CD4-positive, alpha-beta T cell treated with Interleukin-10 for 1 hour (primary cell): ENCODE measurements at regions not wholly inside any gene's neighbourhood (a gene's known extent, or its start where the extent isn't known, plus 50 kb on each side); places are given as distances from the start of the nearest gene placed in this dataset.

ENCODE experiments used
- DNase-seq: peaks from one replicate; pipeline ENCODE4 v3.0.0-alpha.2; 2020

- no peak for DNase-seq
These were observed 223.2 kb upstream of the FOXF1 start for GRCh38 chr16:86286991-86287663.

DNA sequence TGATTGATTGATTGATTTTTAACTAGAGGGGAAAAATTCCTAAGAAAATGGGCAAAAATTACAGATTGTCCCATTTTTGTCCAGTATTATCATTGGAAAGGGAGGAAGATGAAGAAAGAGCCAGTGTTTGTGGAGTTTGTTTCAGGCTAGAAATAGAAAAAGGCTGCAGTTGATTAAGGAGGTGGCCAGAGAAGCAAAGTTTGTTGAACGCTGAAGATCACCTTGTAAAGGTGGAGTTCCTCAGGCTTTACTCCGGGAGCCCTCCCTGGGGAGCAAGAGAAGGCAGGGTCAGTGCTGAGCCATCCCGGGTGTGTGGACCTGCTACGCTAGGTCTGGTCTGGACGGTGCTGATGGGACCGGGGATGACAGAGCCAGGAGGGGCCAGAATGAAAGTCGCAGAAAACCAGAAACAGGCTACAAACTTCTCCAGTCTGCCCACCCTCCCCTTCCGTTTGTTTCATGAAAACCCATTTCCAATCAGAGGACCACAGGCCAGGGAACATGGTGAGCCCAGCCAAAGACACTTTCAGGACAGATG, 222.6 kb upstream of the FOXF1 start:
- DNase-seq = no peak

DNA sequence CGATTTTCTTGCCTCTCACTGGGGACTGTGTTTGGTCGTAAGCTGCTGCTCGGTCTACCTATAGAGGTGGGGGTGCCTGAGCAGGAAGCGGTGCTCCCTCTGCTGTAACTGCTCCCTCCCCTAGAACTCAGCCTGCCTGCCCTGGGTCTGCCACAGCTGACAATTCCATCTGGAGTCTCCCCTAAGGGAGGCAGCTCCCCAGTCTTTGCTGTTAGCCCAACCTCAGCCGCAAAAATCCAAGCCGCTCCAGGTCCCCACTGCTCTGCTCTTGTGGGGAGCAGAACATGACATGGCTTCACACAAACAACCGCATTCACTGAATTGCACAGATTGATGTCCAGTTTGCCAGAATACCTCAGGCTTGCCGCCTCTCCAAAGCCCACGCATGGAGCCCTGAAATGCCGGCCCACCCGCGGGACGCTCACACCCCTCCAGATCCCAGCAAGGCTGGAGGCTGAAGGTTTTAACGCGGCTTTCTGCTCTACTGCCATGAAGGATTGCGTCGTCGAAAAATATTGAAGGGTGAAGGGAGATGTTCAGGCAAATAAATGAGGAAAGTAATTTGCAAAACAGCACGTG, 221.5 kb upstream of the FOXF1 start:
- no peak for DNase-seq

- no peak for DNase-seq
These were observed 221.0 kb upstream of the FOXF1 start for GRCh38 chr16:86289304-86289703.

- DNase-seq = no peak
These were observed 220.4 kb upstream of the FOXF1 start for GRCh38 chr16:86289907-86290306.

DNA sequence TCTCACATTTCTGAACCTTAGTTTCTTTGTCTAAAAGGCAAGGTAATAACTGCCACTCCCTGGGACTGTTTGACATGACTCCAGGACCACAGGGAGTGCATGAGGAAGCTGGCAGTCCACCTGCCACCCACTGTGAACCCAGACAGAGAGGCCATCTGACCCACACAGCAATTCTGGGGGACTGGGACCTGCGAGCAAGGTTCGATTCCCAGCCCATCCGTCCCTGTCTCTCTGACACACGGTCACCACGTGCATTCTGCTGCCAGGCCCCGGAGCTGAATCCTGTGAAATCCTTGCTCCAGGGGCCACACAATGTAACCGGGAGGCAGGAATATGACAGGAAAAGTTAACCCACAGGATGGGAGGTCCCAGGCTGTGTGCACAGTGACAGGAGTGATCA, 218.8 kb upstream of the FOXF1 start:
- no peak for DNase-seq

GRCh38 chr16:86292171-86292775, 218.1 kb upstream of the FOXF1 start:
- no peak for DNase-seq

- no peak for DNase-seq
These were observed 217.4 kb upstream of the FOXF1 start for GRCh38 chr16:86292942-86293341.

- no peak for DNase-seq
These were observed 216.4 kb upstream of the FOXF1 start for GRCh38 chr16:86293906-86294305.

DNA sequence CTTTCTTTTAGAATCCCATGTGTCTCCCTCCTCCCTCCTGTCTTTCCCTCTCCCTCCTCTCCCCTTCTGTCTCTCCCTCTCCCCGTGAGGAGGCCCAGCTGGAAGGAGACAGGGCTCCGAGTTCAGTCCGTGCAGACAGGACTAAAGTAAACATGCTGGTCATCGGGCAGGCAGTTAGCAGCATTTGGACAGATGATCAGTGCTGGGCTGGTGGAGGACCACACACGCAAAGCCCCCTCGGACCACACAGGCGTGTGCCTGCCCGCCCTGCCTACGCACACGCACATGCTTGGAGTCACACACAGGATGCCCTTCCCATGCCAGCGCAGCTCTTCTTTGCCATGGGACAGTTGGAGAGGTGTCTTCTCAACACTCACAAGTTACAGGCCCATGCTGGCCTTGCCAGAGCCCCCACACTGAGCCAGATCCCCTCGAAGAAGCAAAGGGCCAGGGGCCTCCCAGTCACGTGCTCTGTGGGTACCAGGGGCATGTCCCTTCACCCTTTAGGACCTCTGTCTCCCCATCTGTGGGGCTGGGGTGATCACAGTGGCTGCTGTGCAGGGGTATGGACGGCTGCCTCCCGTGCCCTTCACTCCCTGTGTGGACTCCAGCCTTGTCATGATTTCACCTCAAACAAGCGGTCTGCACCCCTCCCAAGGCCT, 215.7 kb upstream of the FOXF1 start:
- no peak for DNase-seq

- DNase-seq = no peak
These were observed 214.1 kb upstream of the FOXF1 start for GRCh38 chr16:86296256-86296655.

- no peak for DNase-seq
These were observed 212.9 kb upstream of the FOXF1 start for GRCh38 chr16:86297391-86297790.

- no peak for DNase-seq
These were observed 212.2 kb upstream of the FOXF1 start for GRCh38 chr16:86297866-86298757.

DNA sequence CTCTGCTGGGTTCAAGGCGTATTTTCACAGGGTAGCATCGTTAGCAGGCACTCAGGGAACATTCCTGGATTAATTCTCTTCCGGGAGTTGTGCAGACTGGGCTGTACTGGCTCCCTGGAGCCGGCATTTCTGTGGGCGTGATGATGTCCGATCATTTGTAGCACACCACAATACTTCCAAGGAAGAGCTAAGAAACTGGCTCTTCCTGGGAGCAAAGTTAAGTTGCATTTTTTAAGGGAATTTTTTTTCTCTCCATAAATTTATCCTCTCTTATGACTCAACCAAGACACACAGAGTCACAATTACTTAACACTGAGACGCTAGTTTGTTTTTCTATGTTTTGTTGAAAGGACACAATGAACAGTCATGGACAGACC, 211.6 kb upstream of the FOXF1 start:
- DNase-seq = no peak

DNA sequence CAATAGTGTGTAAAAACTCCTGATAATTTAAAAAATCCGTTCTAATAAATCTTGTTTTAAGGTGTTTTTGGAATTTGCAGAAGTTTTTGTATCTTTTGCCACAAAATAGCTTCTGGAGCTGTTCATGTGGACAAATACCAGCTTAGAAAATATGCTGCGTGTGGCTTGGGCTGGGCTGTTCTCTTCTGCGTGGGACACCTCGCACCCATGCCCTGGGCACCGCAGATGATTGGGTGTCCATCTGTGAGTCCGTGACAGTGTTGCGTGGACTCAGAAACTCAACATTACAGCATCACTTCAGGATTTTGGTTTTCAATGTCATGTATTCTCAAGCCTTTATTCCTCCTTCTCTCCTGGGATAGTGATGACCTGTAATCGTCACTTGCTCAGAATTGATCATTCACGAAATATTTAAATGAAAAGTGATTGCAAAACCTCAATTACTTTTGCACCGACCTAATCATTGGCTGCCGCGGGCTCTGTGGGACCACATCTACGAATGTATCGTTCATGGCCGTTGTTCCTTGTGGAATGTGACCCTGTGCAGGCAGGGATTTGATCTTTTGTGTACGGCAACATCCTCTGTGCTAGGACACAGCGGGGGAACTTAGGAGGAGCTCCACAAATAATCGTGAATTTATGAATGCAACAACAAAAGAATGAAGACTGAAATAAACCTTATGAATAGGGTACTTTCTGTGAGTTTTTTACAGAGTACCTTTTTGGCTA, 210.3 kb upstream of the FOXF1 start:
- no peak for DNase-seq

GRCh38 chr16:86300746-86301481, 209.4 kb upstream of the FOXF1 start:
- DNase-seq = no peak

DNA sequence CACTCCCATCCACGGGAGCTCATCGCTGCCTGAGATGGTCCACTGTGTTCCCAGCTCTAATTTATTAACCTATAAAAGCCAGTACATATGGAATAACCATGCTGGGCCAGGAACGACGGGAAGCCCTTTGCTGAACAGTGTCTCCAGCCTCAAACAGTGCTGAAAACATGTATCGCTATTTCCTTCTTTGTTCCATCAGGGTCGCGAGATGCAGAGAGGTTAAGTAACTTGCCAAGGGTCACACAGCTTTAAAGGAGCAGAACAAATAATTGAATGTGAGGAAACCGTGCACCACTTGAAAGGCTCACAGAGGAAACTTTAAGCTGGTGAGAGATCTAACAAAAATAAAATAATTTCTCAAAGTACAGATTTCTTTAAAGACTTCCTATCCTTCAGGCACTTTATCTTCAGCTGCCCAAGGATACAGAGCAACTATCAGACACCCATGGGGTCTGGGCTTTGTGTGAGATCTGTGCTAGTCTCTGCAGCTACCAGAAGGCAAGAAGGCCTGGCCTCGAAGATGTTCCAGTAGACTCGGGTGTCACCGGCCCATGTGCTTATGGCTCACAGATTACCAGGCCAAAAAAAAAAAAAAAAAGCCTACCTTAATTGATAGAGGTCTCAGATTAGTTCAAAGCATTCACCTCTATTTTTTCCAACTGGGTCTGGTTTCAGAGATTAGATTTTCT, 207.8 kb upstream of the FOXF1 start:
- DNase-seq = no peak

GRCh38 chr16:86303787-86304678, 206.3 kb upstream of the FOXF1 start:
- no peak for DNase-seq

DNA sequence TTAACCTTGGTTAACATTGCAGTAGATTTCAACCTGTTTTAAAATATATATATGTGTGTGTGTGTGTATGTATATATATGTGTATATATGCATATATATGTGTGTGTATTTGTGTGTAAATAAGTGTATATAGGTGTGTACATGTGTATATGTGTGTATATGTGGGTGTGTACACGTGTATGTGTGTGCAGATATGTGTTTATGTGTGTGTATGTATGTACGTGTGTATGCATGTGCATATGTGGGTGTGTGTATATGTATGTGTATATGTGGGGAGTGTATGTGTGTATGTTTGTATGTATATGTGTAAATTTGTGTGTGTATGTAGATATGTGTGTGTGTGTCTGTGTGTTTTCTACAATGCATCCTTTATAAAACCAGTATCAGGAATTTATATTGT, 205.5 kb upstream of the FOXF1 start:
- no peak for DNase-seq

GRCh38 chr16:86305440-86305839, 204.9 kb upstream of the FOXF1 start:
- no peak for DNase-seq
